Activated CD4-positive, alpha-beta T cell treated with anti-CD3 and anti-CD28 coated beads for 36 hours (primary cell): ENCODE measurements at regions not wholly inside any gene's neighbourhood (a gene's known extent, or its start where the extent isn't known, plus 50 kb on each side); places are given as distances from the start of the nearest gene placed in this dataset.

Source experiments
- ATAC-seq: fragments of 200-7000 bp; cut with Tn5 transposase; one replicate; pipeline ENCODE4 v1.10.0; 2021; ENCODE audit warnings: mild to moderate bottlenecking, moderate library complexity
- CTCF ChIA-PET: fragments of 350-600 bp; sonication (Branson Sonifier 250); formaldehyde crosslinking; loops from one replicate; lab custom pipeline; 2021; ENCODE audit warnings: antibody characterized with exemption; lab: Charles Lee
- POLR2A ChIA-PET: fragments of 350-600 bp; sonication (Branson Sonifier 250); formaldehyde crosslinking; loops from one replicate; lab custom pipeline; 2021; ENCODE audit warnings: antibody characterized with exemption, inconsistent platforms; lab: Charles Lee
- DNase-seq: peaks from one replicate; pipeline ENCODE4 v3.0.0-alpha.2; 2020
- H3K27ac Mint-ChIP-seq: one replicate; pipeline ENCODE4 v1.8.0; 2021; ENCODE audit warnings: mixed read lengths
- H3K27me3 Mint-ChIP-seq: one replicate; pipeline ENCODE4 v1.8.0; 2021; ENCODE audit warnings: mixed read lengths
- H3K36me3 Mint-ChIP-seq: one replicate; pipeline ENCODE4 v1.8.0; 2021; ENCODE audit warnings: low read depth, mixed read lengths
- H3K4me1 Mint-ChIP-seq: one replicate; pipeline ENCODE4 v1.8.0; 2021; ENCODE audit warnings: mixed read lengths
- H3K4me3 Mint-ChIP-seq: one replicate; pipeline ENCODE4 v1.8.0; 2021; ENCODE audit warnings: mild to moderate bottlenecking, moderate library complexity, mixed read lengths
- H3K9me3 Mint-ChIP-seq: one replicate; pipeline ENCODE4 v1.8.0; 2021; ENCODE audit warnings: low read depth, mixed read lengths
- intact Hi-C, 2 experiments: fragments of 100-400 bp; cut with DNase I in 1 of 2; cut with micrococcal nuclease in 1 of 2; formaldehyde crosslinking; loops; one replicate each; pipeline versions ENCODE4 v1.14.2 to v1.15.1; 2022 to 2024; cut with DNase I, micrococcal nuclease

DNA sequence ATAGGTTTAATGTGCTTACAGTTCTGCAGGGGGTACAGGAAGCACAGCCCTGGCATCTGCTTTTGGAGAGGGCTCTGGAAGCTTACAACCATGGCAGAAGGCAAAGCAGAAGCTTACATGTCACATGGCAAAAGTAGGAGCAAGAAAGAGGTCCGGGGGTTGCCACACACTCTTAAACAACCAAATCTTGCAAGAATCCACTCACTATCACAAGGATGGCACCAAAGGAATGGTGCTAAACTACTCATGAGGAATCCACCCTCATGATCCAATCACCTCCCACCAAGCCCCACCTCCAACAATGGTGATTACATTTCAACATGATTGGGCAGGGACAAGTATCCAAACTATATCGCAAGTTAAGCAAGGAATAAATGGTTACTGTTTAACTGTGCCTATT, 255.8 kb upstream of the AVPR1A start:
- Mint-ChIP-seq H3K9me3 (no peaks in the 10 kb centered on the region), H3K27ac (no peak overlapping the region), H3K4me1 (peaks cover 4% of the 10 kb centered on the region), H3K36me3 (no peaks in the 10 kb centered on the region), H3K4me3 (no peak overlapping the region), H3K27me3 (no peaks in the 10 kb centered on the region)
- DNase-seq (no peak), ATAC-seq (no peak)
- ChIA-PET CTCF (no interaction called here), POLR2A (no interaction called here)
- intact Hi-C loops, result no loop called here

DNA sequence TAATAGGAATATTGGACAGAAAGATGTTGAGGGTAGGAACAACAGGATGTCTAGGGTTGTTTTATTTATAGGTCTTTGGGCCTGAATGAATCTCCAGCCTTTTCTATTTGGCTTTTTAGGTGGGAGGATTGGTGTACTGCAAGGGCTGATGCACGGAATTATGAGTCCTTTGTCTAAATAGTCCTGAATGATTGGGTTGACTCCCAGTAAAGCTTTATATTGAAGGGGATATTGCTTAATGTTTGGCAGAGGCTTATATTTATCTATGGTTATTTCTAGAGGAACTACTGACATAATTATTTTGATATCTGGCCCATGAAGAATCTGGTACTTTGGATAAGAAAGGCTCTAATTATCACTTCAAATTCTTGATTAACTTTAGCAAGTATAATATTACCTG, 253.6 kb upstream of the AVPR1A start:
- Mint-ChIP-seq H3K27me3 (no peaks in the 10 kb centered on the region), H3K4me1 (no peaks in the 10 kb centered on the region), H3K27ac (no peak overlapping the region), H3K4me3 (no peak overlapping the region), H3K36me3 (no peaks in the 10 kb centered on the region), H3K9me3 (no peaks in the 10 kb centered on the region)
- CTCF ChIA-PET, result no interaction called here
- DNase-seq, result no peak
- POLR2A ChIA-PET, result no interaction called here
- intact Hi-C loops, result no loop called here
- no peak for ATAC-seq

DNA sequence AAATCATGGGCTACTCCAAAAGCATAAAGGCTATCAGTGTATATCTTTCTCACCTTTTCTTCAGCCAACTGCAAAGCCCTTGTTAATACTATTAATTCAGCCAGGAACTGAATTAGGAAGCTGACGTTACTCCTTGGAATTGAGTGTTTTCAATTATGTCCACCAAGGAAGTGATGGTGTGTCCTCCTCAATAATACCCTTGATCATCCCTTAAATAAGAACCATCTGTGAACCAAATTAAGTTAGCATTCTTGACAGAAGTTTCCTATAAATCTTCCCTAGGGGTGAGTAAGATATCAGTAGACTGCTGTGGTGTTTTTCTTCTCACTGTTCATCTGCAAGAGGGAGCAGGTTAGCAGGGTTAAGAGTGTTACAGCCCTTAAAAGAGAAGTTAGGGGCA, 252.3 kb upstream of the AVPR1A start:
- POLR2A ChIA-PET, result no interaction called here
- H3K9me3 Mint-ChIP-seq, result peaks cover 5% of the 10 kb centered on the region
- CTCF ChIA-PET, result interaction anchor here (1.9 kb wide), 1 partner anchor 17 kb away, joined by 4 read pairs; no protein-coding TSS in a partner anchor
- no peaks in the 10 kb centered on the region for H3K36me3 Mint-ChIP-seq
- H3K27ac Mint-ChIP-seq, result no peak overlapping the region
- ATAC-seq (no peak), DNase-seq (no peak)
- no peak overlapping the region for H3K4me3 Mint-ChIP-seq
- no peaks in the 10 kb centered on the region for H3K4me1 Mint-ChIP-seq
- intact Hi-C loops, result no loop called here
- no peaks in the 10 kb centered on the region for H3K27me3 Mint-ChIP-seq

DNA sequence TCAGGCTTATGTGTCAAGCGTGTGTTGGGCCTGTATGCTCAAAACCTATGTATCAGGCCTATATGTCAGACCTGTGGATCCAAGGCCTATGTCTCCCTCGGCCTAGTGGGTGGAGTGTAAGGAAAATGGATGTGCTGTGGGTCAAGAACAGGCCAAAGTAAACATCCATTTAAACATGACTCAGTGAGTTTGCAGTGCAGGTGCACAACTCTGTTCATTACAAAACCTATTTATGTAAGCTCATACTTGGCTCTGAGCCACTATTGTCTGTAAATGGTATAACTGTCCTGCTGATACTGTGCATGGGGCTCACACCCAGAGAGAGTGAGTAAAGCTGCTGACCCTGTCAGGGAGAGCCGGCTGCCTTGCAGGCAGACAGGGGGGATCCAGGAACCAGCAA, 249.7 kb upstream of the AVPR1A start:
- Mint-ChIP-seq H3K4me1 (no peaks in the 10 kb centered on the region), H3K36me3 (no peaks in the 10 kb centered on the region), H3K4me3 (no peak overlapping the region), H3K27me3 (no peaks in the 10 kb centered on the region), H3K9me3 (peaks cover 5% of the 10 kb centered on the region), H3K27ac (no peak overlapping the region)
- CTCF ChIA-PET, result no interaction called here
- POLR2A ChIA-PET, result no interaction called here
- intact Hi-C loops, result no loop called here
- ATAC-seq (no peak), DNase-seq (no peak)

DNA sequence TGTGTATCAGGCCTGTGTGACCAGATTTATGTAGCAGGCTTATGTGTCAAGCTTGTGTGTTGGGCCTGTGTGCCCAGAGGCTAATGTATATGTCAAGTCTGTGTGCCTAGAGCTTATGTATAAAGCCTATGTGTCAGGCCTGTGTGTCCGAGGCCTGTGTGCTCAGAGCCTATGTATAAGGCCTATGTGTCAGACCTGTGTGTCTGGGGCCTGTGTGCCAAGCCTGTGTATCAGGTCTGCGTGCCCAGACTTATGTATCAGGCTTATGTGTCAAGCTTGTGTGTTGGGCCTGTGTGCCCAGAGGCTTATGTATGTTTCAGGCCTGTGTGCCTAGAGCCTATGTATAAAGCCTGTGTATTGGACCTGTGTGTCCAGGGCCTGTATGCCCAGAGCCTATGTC, 249.3 kb upstream of the AVPR1A start:
- CTCF ChIA-PET, result no interaction called here
- H3K36me3 Mint-ChIP-seq, result no peaks in the 10 kb centered on the region
- no peaks in the 10 kb centered on the region for H3K27me3 Mint-ChIP-seq
- H3K27ac Mint-ChIP-seq, result no peak overlapping the region
- peaks cover 5% of the 10 kb centered on the region for H3K9me3 Mint-ChIP-seq
- POLR2A ChIA-PET, result no interaction called here
- no peak for DNase-seq
- no peaks in the 10 kb centered on the region for H3K4me1 Mint-ChIP-seq
- no peak for ATAC-seq
- H3K4me3 Mint-ChIP-seq, result no peak overlapping the region
- intact Hi-C loops, result no loop called here

DNA sequence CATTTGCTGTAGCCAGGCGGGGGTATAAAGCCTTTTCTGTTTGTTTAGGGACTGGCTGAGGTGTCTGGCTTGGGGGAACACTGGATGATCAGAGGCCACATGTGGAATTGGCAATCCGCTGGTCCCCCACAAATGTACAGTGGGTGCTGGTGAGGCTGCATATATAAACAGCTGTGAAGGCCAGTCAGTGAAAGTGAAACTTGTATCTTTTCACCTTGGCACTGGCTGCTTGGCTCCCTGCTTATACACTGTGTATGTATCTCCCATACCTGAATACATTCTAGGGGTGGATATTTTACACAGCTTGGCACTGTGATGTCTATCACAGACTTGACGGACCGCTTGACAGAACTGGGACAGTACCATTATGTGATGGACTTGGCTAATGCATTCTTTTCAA, 246.8 kb upstream of the AVPR1A start:
- H3K9me3 Mint-ChIP-seq, result peaks cover 5% of the 10 kb centered on the region
- no peak overlapping the region for H3K27ac Mint-ChIP-seq
- no peaks in the 10 kb centered on the region for H3K4me1 Mint-ChIP-seq
- CTCF ChIA-PET, result no interaction called here
- no peak for ATAC-seq
- POLR2A ChIA-PET, result no interaction called here
- intact Hi-C loops, result no loop called here
- no peaks in the 10 kb centered on the region for H3K36me3 Mint-ChIP-seq
- no peaks in the 10 kb centered on the region for H3K27me3 Mint-ChIP-seq
- no peak for DNase-seq
- H3K4me3 Mint-ChIP-seq, result no peak overlapping the region

DNA sequence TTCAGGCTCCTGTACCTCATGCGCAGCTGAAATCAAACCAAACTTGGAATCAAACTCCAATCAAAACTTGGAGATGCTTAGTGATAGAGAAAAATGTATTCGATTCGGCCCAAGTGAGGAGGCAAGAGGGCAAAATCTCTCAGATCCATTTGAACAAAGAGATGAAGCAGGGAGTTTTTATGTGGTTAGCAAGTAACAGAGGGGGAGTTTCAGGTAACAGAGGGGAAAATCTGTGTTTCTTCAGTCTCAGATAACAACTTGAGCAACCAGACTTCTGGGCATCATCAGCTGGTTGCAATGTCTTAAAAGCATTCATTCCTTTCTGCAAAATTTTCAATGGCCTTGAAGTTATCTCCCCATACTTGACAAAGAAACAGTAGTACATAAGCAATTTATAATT, 245.1 kb upstream of the AVPR1A start:
- POLR2A ChIA-PET, result no interaction called here
- no peak overlapping the region for H3K27ac Mint-ChIP-seq
- DNase-seq (no peak), ATAC-seq (no peak)
- H3K9me3 Mint-ChIP-seq, result peaks cover 5% of the 10 kb centered on the region
- H3K27me3 Mint-ChIP-seq, result no peaks in the 10 kb centered on the region
- intact Hi-C loops, result no loop called here
- no peaks in the 10 kb centered on the region for H3K36me3 Mint-ChIP-seq
- H3K4me3 Mint-ChIP-seq, result no peak overlapping the region
- CTCF ChIA-PET, result no interaction called here
- H3K4me1 Mint-ChIP-seq, result no peaks in the 10 kb centered on the region

DNA sequence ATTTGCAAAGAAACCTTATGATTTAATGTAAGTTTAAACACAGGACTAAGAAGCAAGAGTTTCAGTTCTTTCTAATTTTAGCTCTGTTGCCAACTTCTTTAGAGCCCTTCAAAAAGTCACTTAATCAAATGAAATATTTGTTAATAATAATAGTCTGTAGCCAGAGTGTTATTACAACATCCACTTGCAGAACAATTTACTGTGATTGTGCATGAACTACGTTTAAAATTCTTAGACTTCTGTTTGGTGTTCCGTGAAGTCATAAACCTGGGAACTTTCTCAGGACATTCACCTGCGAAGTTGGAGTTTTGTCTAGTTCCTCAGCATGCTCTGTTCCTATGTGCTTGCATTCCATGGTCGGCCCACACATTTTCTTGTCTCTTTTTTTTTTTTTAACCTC, 244.0 kb upstream of the AVPR1A start:
- no peak for ATAC-seq
- intact Hi-C loops, result no loop called here
- ChIA-PET POLR2A (no interaction called here), CTCF (no interaction called here)
- Mint-ChIP-seq H3K4me3 (no peak overlapping the region), H3K27me3 (no peaks in the 10 kb centered on the region), H3K4me1 (no peaks in the 10 kb centered on the region), H3K9me3 (peaks cover 5% of the 10 kb centered on the region), H3K27ac (no peak overlapping the region), H3K36me3 (no peaks in the 10 kb centered on the region)
- DNase-seq, result no peak

DNA sequence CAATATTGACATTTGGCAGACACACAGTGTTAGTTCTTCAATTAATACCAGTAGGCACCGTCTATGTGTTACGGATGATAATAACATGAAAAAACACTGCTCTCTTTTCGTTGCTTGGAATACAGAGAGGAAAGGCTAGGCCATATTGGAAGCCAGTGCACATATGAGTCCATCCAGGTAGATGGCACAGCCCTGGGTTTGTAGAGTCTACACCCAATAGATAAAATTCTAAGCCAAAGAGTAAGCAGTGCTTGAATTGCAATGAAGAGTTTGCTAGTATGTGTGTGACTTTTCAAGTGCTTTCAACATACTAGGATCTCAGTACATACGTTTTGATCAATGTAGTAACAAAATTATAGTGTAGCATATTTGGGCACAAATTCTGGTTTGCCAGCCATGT, 243.3 kb upstream of the AVPR1A start:
- intact Hi-C loops, result no loop called here
- DNase-seq (no peak), ATAC-seq (no peak)
- ChIA-PET POLR2A (no interaction called here), CTCF (no interaction called here)
- H3K9me3 Mint-ChIP-seq, result peaks cover 5% of the 10 kb centered on the region
- no peaks in the 10 kb centered on the region for H3K27me3 Mint-ChIP-seq
- no peaks in the 10 kb centered on the region for H3K36me3 Mint-ChIP-seq
- H3K4me3 Mint-ChIP-seq, result no peak overlapping the region
- H3K4me1 Mint-ChIP-seq, result no peaks in the 10 kb centered on the region
- H3K27ac Mint-ChIP-seq, result no peak overlapping the region

DNA sequence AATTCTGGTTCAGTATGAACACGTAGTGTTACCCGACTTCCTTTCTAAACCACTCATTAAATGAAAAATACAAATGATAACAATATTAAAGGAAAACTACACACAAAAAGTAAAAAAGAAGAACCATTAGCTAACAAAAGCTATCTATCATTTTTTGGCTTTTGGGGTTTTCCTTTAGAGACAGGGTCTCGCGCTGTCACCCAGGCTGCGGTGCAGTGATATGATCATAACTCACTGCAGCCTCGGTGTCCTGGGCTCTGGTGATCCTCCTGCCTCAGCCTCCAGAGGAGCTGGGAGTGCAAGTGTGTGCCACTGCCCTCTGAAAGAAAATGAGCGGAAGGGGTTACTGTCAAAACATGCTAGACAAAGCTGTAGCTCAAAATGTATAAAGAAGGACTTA, 238.2 kb upstream of the AVPR1A start:
- DNase-seq (no peak), ATAC-seq (no peak)
- H3K4me1 Mint-ChIP-seq, result no peaks in the 10 kb centered on the region
- intact Hi-C loops, result no loop called here
- no peak overlapping the region for H3K4me3 Mint-ChIP-seq
- ChIA-PET CTCF (no interaction called here), POLR2A (no interaction called here)
- H3K9me3 Mint-ChIP-seq, result no peaks in the 10 kb centered on the region
- no peak overlapping the region for H3K27ac Mint-ChIP-seq
- H3K36me3 Mint-ChIP-seq, result no peaks in the 10 kb centered on the region
- no peaks in the 10 kb centered on the region for H3K27me3 Mint-ChIP-seq

DNA sequence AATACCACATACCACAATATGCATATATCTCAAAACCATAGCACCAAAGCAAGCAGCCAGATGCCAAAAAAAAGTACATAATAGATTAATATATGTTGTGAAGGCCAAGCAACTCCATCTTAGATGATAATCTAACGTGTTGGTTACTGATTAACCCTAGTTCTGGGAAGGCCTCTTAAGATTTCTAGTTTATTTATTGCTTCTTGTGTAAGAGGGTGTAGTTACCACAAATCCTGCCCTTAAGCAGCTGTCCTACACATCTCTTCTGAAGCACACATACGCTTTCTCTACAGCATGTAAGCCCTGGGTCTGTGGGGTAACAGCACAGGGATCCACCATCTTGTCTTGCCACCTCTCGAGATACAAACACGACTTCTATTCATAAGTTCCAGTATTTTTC, 236.8 kb upstream of the AVPR1A start:
- no peak overlapping the region for H3K4me3 Mint-ChIP-seq
- DNase-seq (no peak), ATAC-seq (no peak)
- H3K27ac Mint-ChIP-seq, result no peak overlapping the region
- CTCF ChIA-PET, result no interaction called here
- H3K9me3 Mint-ChIP-seq, result no peaks in the 10 kb centered on the region
- no peaks in the 10 kb centered on the region for H3K27me3 Mint-ChIP-seq
- POLR2A ChIA-PET, result no interaction called here
- H3K4me1 Mint-ChIP-seq, result no peaks in the 10 kb centered on the region
- intact Hi-C loops, result no loop called here
- H3K36me3 Mint-ChIP-seq, result no peaks in the 10 kb centered on the region

DNA sequence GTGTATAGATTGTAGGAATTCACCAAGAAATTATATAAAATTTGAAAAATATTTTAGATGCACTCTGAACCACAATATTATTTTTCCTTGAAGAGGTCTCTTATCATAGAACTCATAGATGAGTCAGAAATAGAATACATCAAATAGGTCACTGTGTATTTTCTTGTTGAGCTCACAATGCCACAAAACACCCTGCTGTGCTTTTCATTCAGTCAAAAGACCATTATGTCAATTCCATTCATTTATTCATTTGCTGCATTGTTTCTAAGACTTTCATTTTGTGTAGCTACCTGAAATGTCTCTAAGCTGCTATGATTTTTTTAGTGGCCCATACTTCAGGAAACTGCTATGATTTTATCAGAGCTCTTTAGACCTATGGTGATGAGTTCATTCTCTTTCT, 231.9 kb upstream of the AVPR1A start:
- CTCF ChIA-PET, result no interaction called here
- intact Hi-C loops, result no loop called here
- ATAC-seq (no peak), DNase-seq (no peak)
- H3K4me3 Mint-ChIP-seq, result no peak overlapping the region
- H3K4me1 Mint-ChIP-seq, result no peaks in the 10 kb centered on the region
- POLR2A ChIA-PET, result no interaction called here
- no peaks in the 10 kb centered on the region for H3K27me3 Mint-ChIP-seq
- H3K27ac Mint-ChIP-seq, result no peak overlapping the region
- no peaks in the 10 kb centered on the region for H3K9me3 Mint-ChIP-seq
- no peaks in the 10 kb centered on the region for H3K36me3 Mint-ChIP-seq

DNA sequence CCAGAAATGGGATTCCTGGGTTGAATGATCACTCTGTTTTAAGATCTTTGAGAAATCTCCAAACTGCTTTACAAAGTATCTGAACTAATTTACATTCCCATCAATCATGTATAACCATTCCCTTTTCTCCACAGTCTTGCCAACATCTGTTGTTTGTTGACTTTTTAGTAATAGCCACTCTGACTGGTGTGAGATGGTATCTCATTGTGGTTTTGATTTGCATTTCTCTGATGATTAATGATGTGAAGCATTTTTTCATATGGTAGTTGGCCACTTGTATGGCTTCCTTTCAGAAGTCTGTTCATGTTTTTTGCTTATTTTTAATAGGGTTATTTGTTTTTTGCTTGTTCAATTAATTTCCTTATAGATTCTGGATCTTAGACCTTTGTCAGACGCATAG, 211.8 kb upstream of the AVPR1A start:
- no peaks in the 10 kb centered on the region for H3K36me3 Mint-ChIP-seq
- DNase-seq (no peak), ATAC-seq (no peak)
- no peaks in the 10 kb centered on the region for H3K4me1 Mint-ChIP-seq
- ChIA-PET CTCF (no interaction called here), POLR2A (no interaction called here)
- intact Hi-C loops, result no loop called here
- H3K4me3 Mint-ChIP-seq, result no peak overlapping the region
- H3K27ac Mint-ChIP-seq, result no peak overlapping the region
- peaks cover 5% of the 10 kb centered on the region for H3K9me3 Mint-ChIP-seq
- H3K27me3 Mint-ChIP-seq, result peaks cover 2% of the 10 kb centered on the region
